HG02938 (cell line): ENCODE measurements at regions not wholly inside any gene's neighbourhood (a gene's known extent, or its start where the extent isn't known, plus 50 kb on each side); places are given as distances from the start of the nearest gene placed in this dataset.
"Not testable (repeated sequence)": the region's sequence is repeated elsewhere in the genome, so short reads cannot be mapped to it uniquely, and the experiment has no call there.

Experiments
- ATAC-seq: cut with Tn5 transposase; IDR thresholded peaks from one replicate; pipeline ENCODE4 v1.9.1; 2021; ENCODE audit warnings: mild to moderate bottlenecking, moderate library complexity; ENCODE audit not compliant: unreplicated experiment

DNA sequence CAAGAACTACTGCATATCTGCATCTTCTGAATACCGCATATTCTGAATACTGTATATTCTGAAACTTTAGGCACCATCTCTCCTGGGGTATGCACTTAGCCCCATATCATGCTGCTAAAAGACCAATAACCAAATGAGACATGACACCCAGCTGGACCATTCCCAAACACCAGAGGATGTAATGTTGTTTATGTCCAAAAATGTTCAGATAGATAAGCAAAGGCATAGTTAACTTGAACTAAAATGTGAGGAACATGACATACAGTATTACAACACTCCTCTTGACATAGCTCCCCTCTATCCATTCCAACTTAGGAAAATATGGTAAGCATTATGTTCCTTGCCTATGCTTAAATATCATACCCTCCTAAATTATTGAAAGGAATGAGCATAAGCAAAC, 127.3 kb downstream of the TENT5A start:
- no peak for ATAC-seq

DNA sequence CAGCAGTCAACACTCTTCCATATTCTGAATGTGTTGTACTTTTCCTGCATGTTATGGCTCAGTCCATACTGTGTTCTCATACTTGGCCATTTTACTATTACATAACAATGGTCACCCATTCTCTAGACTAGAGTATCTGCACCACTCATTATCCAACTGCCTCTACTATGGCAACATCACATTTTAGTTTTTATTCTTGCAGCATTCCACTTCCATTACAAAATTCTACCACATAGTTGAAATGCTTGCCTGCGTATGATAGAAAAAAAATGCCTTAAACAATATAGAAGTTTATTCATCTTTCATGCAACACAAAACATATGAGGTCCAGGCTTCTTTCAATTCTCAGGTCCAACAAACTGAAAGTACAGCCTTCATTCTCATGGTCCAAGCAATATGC, 128.0 kb downstream of the TENT5A start:
- no peak for ATAC-seq

DNA sequence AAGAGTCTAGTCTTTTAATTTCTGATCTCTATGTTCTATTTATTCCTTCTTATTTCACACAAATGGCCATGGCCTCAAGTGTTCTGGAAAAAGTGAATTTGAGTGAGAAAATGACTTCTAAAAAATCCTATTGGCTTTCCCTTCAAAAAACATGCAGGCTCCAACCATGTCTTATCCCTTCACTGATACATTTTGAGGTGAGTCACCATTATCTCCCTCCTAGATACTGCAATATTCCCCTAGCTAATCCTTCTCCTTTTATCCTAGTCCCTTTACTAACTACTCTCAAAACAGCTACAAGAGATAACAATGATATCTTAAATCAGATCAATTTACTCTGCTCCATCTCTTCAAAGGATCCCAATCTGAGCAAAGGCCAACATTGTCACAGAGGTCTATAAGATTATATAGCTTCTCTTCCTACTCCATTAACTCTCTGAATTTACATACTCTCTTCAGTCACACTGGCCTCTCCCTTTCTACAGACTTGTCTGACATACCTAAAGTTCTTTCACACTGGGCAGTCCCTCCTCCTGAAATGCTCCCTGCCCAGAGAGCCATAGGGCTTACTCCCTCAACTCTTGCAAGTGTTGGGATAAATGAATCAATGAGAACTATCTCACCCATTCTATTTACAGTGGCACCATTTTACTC, 129.2 kb downstream of the TENT5A start:
- no peak for ATAC-seq

- no peak for ATAC-seq
These were observed 130.6 kb downstream of the TENT5A start for GRCh38 chr6:81621816-81622395.

DNA sequence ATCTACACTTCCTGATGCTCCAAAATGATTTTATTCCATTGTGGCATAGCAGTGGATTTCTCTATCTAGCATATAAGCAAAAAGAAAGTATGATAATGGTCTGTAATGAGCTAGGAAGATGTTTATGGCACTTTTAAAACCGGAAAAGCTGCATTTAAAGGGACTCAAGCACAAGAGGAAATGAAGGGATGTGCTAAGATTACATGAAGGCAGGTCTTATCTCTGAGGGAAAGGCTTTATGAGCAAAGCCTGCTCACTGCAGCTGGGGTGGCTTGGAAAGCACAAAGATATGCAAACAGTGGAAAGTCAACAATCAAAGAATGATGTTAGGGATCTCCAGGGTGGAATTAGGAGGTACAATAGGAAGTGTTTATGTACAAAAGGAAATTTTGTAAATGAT, 138.2 kb downstream of the TENT5A start:
- ATAC-seq: no peak

- no peak for ATAC-seq
These were observed 138.9 kb downstream of the TENT5A start for GRCh38 chr6:81613606-81614005.

GRCh38 chr6:81612136-81612535, 140.3 kb downstream of the TENT5A start:
- no peak for ATAC-seq

DNA sequence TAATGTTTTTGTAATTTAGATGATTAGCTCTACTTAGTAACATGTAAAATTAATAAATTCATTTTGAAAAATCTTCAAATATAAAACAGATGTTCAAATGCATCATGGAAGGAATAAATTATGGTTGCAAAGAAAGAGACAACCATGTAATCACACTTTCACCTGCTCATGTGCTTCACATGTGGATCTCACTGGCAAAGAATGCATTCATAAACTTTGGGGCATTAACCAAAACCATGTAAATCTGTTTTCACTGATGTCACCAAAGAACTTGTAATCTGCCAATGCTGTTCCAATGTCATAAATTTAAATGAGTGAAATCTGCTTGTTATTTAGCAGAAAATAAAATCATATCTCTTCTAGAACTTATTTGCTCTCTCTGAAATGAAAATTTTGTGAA, 142.7 kb downstream of the TENT5A start:
- ATAC-seq: no peak

DNA sequence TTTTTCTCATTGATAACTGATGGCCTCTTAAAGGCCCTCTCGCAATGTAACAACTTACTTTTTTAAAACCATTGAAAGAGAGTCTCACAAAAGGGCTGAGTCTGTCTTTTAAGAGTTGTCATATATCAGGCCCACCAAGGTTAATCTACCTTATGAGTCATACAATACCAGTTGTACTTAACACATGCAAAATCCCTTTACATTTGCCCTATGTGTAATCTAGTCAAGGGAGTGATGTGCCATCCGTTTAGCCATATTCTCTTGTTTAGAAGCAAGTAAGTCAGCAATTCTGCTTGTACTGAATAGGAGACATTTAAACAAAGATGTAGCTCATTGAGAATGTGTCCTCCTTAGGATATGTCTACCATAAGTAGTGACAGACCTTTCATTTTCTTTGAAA, 143.7 kb downstream of the TENT5A start:
- ATAC-seq: no peak

- ATAC-seq: no peak
These were observed 145.5 kb downstream of the TENT5A start for GRCh38 chr6:81606965-81607381.

GRCh38 chr6:81605526-81605925, 147.0 kb downstream of the TENT5A start:
- ATAC-seq: no peak

DNA sequence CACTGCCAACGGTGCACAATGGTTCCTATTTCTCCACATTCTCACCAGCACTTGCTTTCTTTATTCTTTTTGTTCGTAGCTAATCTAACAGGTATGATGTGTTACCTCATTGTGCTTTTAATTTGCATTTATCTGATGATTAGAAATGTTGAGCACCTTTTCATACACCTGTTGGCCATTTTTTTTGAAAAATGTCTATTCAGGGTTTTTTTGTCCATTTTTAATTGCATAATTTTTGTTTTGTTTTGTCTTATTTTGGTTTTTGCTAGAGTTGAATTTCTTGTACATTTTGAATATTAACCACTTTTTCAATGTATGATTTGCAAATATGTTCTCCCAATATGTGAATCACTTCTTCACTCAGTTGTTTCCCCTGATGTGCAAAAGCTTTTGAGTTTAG, 150.6 kb downstream of the TENT5A start:
- no peak for ATAC-seq

GRCh38 chr6:81600488-81600887, 152.0 kb downstream of the TENT5A start:
- not testable (repeated sequence) for ATAC-seq

DNA sequence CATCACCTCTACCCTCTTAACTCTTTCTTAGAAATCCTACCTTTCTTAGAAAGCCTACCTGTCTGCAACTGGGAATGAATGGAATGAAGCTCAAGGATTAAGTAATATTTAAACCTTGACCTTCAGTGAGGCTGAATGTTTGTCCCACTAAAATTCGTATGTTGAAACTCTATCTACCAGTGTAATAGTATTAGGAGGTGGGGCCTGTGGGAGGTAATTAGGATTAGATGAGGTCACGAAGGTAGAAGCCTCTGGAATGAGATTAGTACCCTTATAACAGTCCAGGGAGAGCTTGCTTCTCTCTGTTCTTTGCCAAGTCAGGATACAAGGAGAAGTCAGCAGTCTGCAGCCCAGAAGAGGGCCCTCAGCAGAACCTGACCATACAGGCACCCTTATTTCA, 158.0 kb downstream of the TENT5A start:
- ATAC-seq: no peak

DNA sequence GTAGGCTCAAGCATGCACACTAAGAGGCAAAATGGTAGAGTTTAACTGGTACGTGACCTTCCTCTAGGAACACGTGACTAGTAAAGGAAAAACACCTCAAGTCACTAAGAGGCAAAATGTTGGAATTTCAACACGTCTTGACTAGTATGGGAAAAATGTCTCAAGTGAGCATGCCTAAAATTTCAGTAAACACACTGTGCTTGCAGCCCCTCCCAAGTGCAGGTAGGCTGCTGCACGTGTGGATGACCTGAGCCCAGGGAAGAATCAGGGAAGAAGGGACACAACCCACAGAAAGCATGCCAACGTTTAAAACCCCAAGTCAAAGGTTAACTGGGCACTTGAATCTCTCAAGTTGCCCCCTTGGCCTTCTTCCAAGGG, 162.2 kb downstream of the TENT5A start:
- no peak for ATAC-seq

GRCh38 chr6:81589465-81590313, 162.8 kb downstream of the TENT5A start:
- ATAC-seq: no peak

- ATAC-seq: not testable (repeated sequence)
These were observed 166.8 kb downstream of the TENT5A start for GRCh38 chr6:81585686-81586085.

DNA sequence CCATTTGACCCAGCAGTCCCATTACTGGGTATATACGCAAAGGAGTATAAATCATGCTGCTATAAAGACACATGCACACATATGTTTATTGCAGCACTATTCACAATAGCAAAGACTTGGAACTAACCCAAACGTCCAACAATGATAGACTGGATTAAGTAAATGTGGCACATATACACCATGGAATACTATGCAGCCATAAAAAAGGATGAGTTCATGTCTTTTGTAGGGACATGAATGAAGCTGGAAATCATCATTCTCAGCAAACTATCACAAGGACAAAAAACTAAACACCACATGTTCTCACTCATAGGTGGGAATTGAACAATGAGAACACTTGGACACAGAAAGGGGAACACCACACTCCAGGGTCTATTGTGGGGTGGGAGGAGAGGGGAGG, 168.3 kb downstream of the TENT5A start:
- ATAC-seq: not testable (repeated sequence)

GRCh38 chr6:81575442-81575841, 177.0 kb downstream of the TENT5A start:
- ATAC-seq: no peak

DNA sequence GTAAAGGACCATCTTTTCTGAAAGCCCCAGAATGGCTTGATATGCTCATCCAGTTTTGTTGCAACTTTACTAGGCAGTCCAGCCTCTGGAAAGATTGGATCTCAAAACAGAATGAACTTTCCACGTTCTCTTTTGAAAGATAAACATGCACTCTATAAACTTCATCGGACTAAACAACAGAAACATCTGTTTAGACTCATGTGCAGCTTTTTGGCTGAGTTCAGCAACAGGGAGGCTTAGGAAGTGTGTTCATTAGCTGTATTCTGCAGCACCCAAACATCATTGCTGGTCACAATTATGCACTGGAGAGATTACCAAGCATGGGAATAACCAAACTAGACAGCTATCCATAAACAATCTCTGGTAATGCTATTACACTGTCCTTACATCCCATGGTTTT, 180.5 kb downstream of the TENT5A start:
- ATAC-seq: no peak

DNA sequence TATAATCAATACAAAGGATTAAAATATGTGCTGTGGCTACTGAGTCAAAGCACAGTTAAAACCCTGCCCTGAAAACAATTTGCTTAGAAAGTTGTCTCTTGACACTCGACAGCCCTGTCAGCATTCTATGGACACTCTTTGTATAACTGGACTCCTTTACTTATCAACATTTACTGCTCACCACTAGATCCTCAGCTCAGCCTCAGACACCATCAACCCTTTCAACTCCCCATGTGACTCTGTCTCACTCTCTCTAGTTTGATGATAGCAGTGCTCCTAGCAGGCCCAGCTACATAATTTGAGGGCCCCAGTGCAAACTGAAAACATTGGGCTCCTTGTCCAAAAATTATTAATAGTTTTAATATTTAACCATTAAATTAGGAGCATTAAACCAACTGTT, 181.8 kb downstream of the TENT5A start:
- ATAC-seq: no peak

DNA sequence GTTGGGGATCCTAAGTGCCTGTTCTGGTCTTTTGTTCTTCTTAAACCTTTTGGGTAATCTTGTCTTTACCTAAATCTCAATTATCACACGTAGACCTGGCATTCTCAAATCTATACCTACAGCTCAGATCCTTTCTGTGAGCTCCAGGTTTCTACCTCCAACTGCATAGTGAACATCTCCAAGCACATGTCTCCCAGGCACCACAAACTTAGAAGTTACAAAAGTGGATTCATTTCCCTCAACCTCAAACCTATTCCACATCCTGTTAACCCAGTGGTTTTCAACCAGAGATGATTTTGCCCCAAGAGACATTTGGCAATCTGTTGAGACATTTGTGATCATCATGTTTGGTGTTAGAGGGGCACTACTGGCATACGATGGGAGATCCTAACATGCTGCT, 183.5 kb downstream of the TENT5A start:
- ATAC-seq: no peak
